ENCODE measurements at regions not wholly inside any gene's neighbourhood (a gene's known extent, or its start where the extent isn't known, plus 50 kb on each side); places are given as distances from the start of the nearest gene placed in this dataset.

GRCh38 chr3:82939491-82940097 lies 1178.1 kb upstream of the GBE1 start:
- no peak overlapping the region for H3K9ac ChIP-seq (ENCODE audit: low read length)

GRCh38 chr3:82938821-82939328 lies 1177.4 kb upstream of the GBE1 start:
- H3K4me3 ChIP-seq (ENCODE audit: low read length), result no peak overlapping the region
- H3K27me3 ChIP-seq (replicated peaks; ENCODE audit: control insufficient read depth, insufficient read depth, low read length), result no peaks in the 10 kb centered on the region
- no peak for DNase-seq (ENCODE audit: low read depth)
- H3K9me3 ChIP-seq (ENCODE audit: control insufficient read depth, low read length), result peaks cover 10% of the 10 kb centered on the region
- H3K4me1 ChIP-seq (ENCODE audit: control insufficient read depth, insufficient read depth, low read length), result no peaks in the 10 kb centered on the region
- no peak overlapping the region for H3K9ac ChIP-seq (ENCODE audit: low read length)
- H3K36me3 ChIP-seq (ENCODE audit: control insufficient read depth, insufficient read depth, low read length, severe bottlenecking), result no peaks in the 10 kb centered on the region

More at GRCh38 chr3:82939491-82940097, 1178.1 kb upstream of the GBE1 start:
- H3K36me3 ChIP-seq (ENCODE audit: control insufficient read depth, insufficient read depth, low read length, severe bottlenecking), result no peaks in the 10 kb centered on the region
- H3K9me3 ChIP-seq (ENCODE audit: control insufficient read depth, low read length), result peaks cover 17% of the 10 kb centered on the region
- H3K4me1 ChIP-seq (ENCODE audit: control insufficient read depth, insufficient read depth, low read length), result no peaks in the 10 kb centered on the region
- DNase-seq (ENCODE audit: low read depth), result no peak
- H3K27me3 ChIP-seq (replicated peaks; ENCODE audit: control insufficient read depth, insufficient read depth, low read length), result no peaks in the 10 kb centered on the region
- H3K4me3 ChIP-seq (ENCODE audit: low read length), result no peak overlapping the region

DNA sequence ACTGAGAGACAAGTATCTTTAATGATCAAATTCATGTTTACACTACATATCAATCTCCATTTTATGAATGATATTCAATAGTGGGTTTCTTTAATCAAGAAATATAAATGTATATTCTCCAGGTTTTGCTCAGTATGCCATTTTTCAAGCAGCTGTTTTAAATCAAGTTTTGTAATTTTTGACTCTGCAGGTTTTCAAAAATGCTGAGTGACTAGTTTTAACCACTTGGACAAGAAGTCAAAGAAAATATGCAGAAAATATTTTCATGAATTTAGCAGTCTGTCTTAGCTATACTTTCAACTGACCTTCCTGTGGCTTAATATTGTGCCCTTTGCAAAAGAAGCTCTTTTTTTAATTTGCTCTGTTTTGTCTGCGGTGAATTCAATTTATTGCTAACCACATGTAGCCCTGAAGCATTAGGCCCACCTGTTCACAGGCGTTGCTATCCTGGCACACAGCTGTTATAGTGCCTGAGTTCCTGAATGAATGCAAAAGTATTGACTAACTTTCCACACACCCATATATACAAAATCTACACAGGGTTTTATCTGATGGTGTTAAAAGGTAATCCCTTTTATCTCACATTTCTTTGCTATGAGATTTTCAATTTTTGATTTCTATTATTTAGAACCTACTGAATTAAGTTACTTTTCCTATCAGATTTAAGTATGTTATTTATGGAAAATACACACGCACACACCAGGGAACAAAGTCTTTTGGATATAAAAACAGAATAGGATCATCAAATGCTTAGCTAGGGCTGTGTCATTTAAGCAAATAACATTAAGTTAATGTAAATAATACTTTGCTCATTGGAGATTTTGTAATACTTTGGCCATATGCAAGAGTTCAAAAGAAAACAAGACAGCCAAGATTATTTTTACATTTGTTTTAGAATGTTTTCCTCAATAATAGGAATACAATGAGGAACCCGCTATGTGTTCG lies 1166.1 kb upstream of the GBE1 start:
- no peaks in the 10 kb centered on the region for H3K27me3 ChIP-seq (replicated peaks; ENCODE audit: control insufficient read depth, insufficient read depth, low read length)
- no peaks in the 10 kb centered on the region for H3K4me1 ChIP-seq (ENCODE audit: control insufficient read depth, insufficient read depth, low read length)
- H3K9ac ChIP-seq (ENCODE audit: low read length), result no peak overlapping the region
- no peak for DNase-seq (ENCODE audit: low read depth)
- H3K9me3 ChIP-seq (ENCODE audit: control insufficient read depth, low read length), result peaks cover 1% of the 10 kb centered on the region
- no peak overlapping the region for H3K4me3 ChIP-seq (ENCODE audit: low read length)
- H3K36me3 ChIP-seq (ENCODE audit: control insufficient read depth, insufficient read depth, low read length, severe bottlenecking), result no peaks in the 10 kb centered on the region

DNA sequence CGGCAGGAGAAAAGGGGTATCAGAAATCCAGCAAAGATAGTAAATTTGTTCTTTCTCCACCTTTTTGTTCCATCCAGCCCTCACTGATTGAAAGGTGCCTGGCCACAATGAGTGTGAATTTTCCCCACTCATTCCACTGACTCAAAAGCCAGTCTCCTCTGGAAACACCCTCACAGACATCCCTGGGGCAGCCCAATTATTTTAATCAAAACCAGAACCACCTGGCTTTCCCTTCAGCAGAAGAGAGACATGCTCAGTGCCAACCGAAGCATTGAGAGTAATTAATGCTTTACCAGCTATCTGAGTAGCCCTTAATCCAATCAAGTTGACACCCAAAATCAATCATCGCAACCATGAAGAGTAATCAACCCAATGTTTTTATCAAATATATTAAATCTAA lies 1129.6 kb upstream of the GBE1 start:
- H3K4me1 ChIP-seq (ENCODE audit: control insufficient read depth, insufficient read depth, low read length), result no peaks in the 10 kb centered on the region
- no peaks in the 10 kb centered on the region for H3K9me3 ChIP-seq (ENCODE audit: control insufficient read depth, low read length)
- no peak overlapping the region for H3K9ac ChIP-seq (ENCODE audit: low read length)
- H3K36me3 ChIP-seq (ENCODE audit: control insufficient read depth, insufficient read depth, low read length, severe bottlenecking), result no peaks in the 10 kb centered on the region
- H3K27me3 ChIP-seq (replicated peaks; ENCODE audit: control insufficient read depth, insufficient read depth, low read length), result no peaks in the 10 kb centered on the region
- no peak for DNase-seq (ENCODE audit: low read depth)
- H3K4me3 ChIP-seq (ENCODE audit: low read length), result no peak overlapping the region

DNA sequence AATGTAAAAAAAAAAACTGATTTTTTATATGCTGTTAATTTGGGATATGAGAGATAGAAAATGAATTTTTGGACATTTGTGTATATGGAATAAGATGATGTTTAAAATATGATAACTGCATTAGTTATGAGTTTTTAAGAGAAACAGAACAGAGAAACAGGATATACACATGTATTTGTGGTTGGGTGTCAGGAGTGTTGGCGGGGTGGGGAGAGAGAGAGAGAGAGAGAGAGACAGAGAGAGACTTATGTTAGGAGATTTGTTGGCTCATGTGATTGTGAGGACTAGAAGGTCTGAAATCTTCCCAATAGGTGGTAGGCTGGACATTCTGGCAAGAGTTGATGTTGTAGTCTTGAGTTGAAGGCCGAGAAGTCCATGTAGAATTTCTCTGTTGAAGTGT lies 1121.6 kb upstream of the GBE1 start:
- Histone ChIP-seq H3K9me3 (ENCODE audit: control insufficient read depth, low read length) (no peaks in the 10 kb centered on the region), H3K9ac (ENCODE audit: low read length) (no peak overlapping the region), H3K27me3 (replicated peaks; ENCODE audit: control insufficient read depth, insufficient read depth, low read length) (no peaks in the 10 kb centered on the region), H3K4me1 (ENCODE audit: control insufficient read depth, insufficient read depth, low read length) (no peaks in the 10 kb centered on the region), H3K4me3 (ENCODE audit: low read length) (no peak overlapping the region), H3K36me3 (ENCODE audit: control insufficient read depth, insufficient read depth, low read length, severe bottlenecking) (no peaks in the 10 kb centered on the region)
- DNase-seq (ENCODE audit: low read depth), result no peak

- H3K4me3 ChIP-seq (ENCODE audit: low read length), result no peak overlapping the region
- no peaks in the 10 kb centered on the region for H3K36me3 ChIP-seq (ENCODE audit: control insufficient read depth, insufficient read depth, low read length, severe bottlenecking)
- H3K4me1 ChIP-seq (ENCODE audit: control insufficient read depth, insufficient read depth, low read length), result no peaks in the 10 kb centered on the region
- DNase-seq (ENCODE audit: low read depth), result no peak
- H3K27me3 ChIP-seq (replicated peaks; ENCODE audit: control insufficient read depth, insufficient read depth, low read length), result no peaks in the 10 kb centered on the region
- H3K9me3 ChIP-seq (ENCODE audit: control insufficient read depth, low read length), result no peaks in the 10 kb centered on the region
- H3K9ac ChIP-seq (ENCODE audit: low read length), result no peak overlapping the region
Observed at GRCh38 chr3:82875401-82875800, 1114.0 kb upstream of the GBE1 start.

GRCh38 chr3:82839871-82840270 lies 1078.4 kb upstream of the GBE1 start:
- Histone ChIP-seq H3K4me1 (ENCODE audit: control insufficient read depth, insufficient read depth, low read length) (no peaks in the 10 kb centered on the region), H3K4me3 (ENCODE audit: low read length) (no peak overlapping the region), H3K27me3 (replicated peaks; ENCODE audit: control insufficient read depth, insufficient read depth, low read length) (no peaks in the 10 kb centered on the region), H3K9me3 (ENCODE audit: control insufficient read depth, low read length) (no peaks in the 10 kb centered on the region), H3K9ac (ENCODE audit: low read length) (no peak overlapping the region), H3K36me3 (ENCODE audit: control insufficient read depth, insufficient read depth, low read length, severe bottlenecking) (no peaks in the 10 kb centered on the region)
- DNase-seq (ENCODE audit: low read depth), result no peak

DNA sequence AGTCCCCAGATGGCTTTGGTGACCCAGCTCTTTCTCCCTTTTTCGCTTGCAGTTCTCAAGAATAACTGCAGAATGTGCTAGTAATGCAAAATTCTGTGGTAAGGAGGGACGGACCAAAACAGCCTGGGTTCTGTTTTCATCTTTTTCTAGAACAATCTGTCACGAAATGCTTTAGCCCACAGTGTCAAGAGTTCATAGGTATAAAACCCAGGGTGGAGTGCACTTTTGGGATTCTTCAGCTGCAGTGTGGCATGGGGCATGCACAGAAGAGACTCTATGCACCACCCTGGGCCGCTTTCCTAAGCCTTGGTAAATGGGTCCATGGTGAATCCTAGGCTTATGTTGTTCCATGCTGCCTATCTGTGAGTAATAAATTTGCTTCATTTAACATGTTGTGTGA lies 1072.7 kb upstream of the GBE1 start:
- DNase-seq (ENCODE audit: low read depth), result no peak
- no peak overlapping the region for H3K4me3 ChIP-seq (ENCODE audit: low read length)
- no peaks in the 10 kb centered on the region for H3K4me1 ChIP-seq (ENCODE audit: control insufficient read depth, insufficient read depth, low read length)

DNA sequence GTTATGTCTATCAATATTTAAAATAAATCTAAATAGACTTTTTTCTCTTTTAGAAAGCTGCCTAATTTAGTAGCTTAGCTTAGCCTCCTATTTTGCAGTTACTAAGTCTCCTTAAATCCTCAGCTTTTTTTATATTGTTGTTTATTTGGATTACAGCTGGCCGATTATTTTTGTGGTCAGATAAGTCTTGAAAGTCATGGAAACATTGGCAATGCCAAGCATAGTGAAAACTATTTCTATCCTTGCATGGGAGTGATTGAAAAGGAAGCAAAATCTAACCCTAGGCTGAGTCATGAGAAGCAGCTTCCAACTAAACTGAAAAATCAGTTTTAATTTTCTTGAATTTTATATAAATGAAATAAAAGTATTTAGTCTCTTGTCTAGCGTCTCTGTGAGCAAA lies 1063.0 kb upstream of the GBE1 start:
- no peak overlapping the region for H3K9ac ChIP-seq (ENCODE audit: low read length)
- no peak for DNase-seq (ENCODE audit: low read depth)
- H3K27me3 ChIP-seq (replicated peaks; ENCODE audit: control insufficient read depth, insufficient read depth, low read length), result no peaks in the 10 kb centered on the region
- no peaks in the 10 kb centered on the region for H3K9me3 ChIP-seq (ENCODE audit: control insufficient read depth, low read length)
- H3K4me3 ChIP-seq (ENCODE audit: low read length), result no peak overlapping the region
- H3K4me1 ChIP-seq (ENCODE audit: control insufficient read depth, insufficient read depth, low read length), result no peaks in the 10 kb centered on the region
- H3K36me3 ChIP-seq (ENCODE audit: control insufficient read depth, insufficient read depth, low read length, severe bottlenecking), result no peaks in the 10 kb centered on the region

More for the DNA sequence above, 1072.7 kb upstream of the GBE1 start:
- Histone ChIP-seq H3K36me3 (ENCODE audit: control insufficient read depth, insufficient read depth, low read length, severe bottlenecking) (no peaks in the 10 kb centered on the region), H3K9ac (ENCODE audit: low read length) (no peak overlapping the region), H3K27me3 (replicated peaks; ENCODE audit: control insufficient read depth, insufficient read depth, low read length) (no peaks in the 10 kb centered on the region), H3K9me3 (ENCODE audit: control insufficient read depth, low read length) (no peaks in the 10 kb centered on the region)

- H3K4me1 ChIP-seq (ENCODE audit: control insufficient read depth, insufficient read depth, low read length), result no peaks in the 10 kb centered on the region
- no peaks in the 10 kb centered on the region for H3K36me3 ChIP-seq (ENCODE audit: control insufficient read depth, insufficient read depth, low read length, severe bottlenecking)
- no peak for DNase-seq (ENCODE audit: low read depth)
- peaks cover 16% of the 10 kb centered on the region for H3K9me3 ChIP-seq (ENCODE audit: control insufficient read depth, low read length)
- H3K27me3 ChIP-seq (replicated peaks; ENCODE audit: control insufficient read depth, insufficient read depth, low read length), result no peaks in the 10 kb centered on the region
- H3K9ac ChIP-seq (ENCODE audit: low read length), result no peak overlapping the region
- no peak overlapping the region for H3K4me3 ChIP-seq (ENCODE audit: low read length)
Observed at GRCh38 chr3:82816086-82816485, 1054.6 kb upstream of the GBE1 start.

- H3K4me1 ChIP-seq (ENCODE audit: control insufficient read depth, insufficient read depth, low read length), result no peaks in the 10 kb centered on the region
- DNase-seq (ENCODE audit: low read depth), result no peak
- H3K27me3 ChIP-seq (replicated peaks; ENCODE audit: control insufficient read depth, insufficient read depth, low read length), result no peaks in the 10 kb centered on the region
- no peaks in the 10 kb centered on the region for H3K36me3 ChIP-seq (ENCODE audit: control insufficient read depth, insufficient read depth, low read length, severe bottlenecking)
- peaks cover 16% of the 10 kb centered on the region for H3K9me3 ChIP-seq (ENCODE audit: control insufficient read depth, low read length)
- no peak overlapping the region for H3K9ac ChIP-seq (ENCODE audit: low read length)
- H3K4me3 ChIP-seq (ENCODE audit: low read length), result no peak overlapping the region
Observed at GRCh38 chr3:82815417-82816058, 1054.1 kb upstream of the GBE1 start.
